ENCODE measurements at regions not wholly inside any gene's neighbourhood (a gene's known extent, or its start where the extent isn't known, plus 50 kb on each side); places are given as distances from the start of the nearest gene placed in this dataset.

DNA sequence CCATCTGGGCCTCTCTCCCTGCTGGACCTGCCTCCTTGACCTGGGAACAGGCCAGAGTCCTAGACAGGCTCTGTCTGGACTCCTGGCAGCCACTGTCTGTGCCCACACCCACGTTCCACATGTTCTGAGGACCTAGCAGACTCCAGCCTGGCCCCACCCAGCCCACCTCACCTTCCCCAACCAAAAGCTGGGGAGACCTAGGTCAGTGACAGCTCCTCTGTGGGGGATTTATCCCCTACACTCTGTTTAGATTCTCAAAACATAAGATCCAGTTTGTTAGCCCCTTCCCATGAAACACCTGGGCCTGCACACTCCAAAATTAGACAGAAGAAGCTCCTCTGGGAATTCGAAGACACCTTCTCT is 59.8 kb upstream of the ADAMTS2 start:
- DNase-seq (ENCODE audit: low read depth, low spot score) (no peak), FAIRE-seq (no peak)
- CTCF ChIA-PET = no interaction called here
- Histone ChIP-seq H3K79me2 (ENCODE audit: control insufficient read depth, insufficient read depth, low read length) (no peaks in the 10 kb centered on the region), H3K4me1 (ENCODE audit: control insufficient read depth, extremely low read depth, insufficient read depth, low read length) (no peaks in the 10 kb centered on the region), H3K4me3 (replicated peaks in 1 of 3; ENCODE audit: insufficient read depth in 1 of 3, low read depth in 1 of 3, low read length in 3 of 3) (no peak overlapping the region), H3K9ac (replicated peaks; ENCODE audit: extremely low read depth, insufficient read depth, low read length) (no peak overlapping the region), H3K27ac (ENCODE audit: insufficient read depth, low read depth, low read length) (no peak overlapping the region), H3K9me3 (replicated peaks; ENCODE audit: control insufficient read depth, insufficient read depth, low read length) (peaks cover 11% of the 10 kb centered on the region), H3K27me3 (ENCODE audit: control insufficient read depth in 2 of 2, insufficient read depth in 2 of 2, low read length in 2 of 2) (no peaks in the 10 kb centered on the region), H4K20me1 (replicated peaks; ENCODE audit: control insufficient read depth, extremely low read depth, insufficient read depth, low read length) (no peaks in the 10 kb centered on the region), H3K4me2 (ENCODE audit: insufficient read depth, low read length) (no peak overlapping the region), H3K9me1 (replicated peaks; ENCODE audit: control insufficient read depth, extremely low read depth, insufficient read depth, low read length) (no peaks in the 10 kb centered on the region), H3K36me3 (ENCODE audit: control insufficient read depth in 2 of 2, extremely low read depth in 1 of 2, insufficient read depth in 2 of 2, low read length in 2 of 2) (no peaks in the 10 kb centered on the region), H2AFZ (ENCODE audit: low read depth, low read length) (no peak overlapping the region)
- intact Hi-C loops (cut with micrococcal nuclease) = no loop called here
- POLR2A ChIA-PET = no interaction called here
- TF ChIP-seq CTCF (IDR thresholded peaks at IDR 0.05; ENCODE audit: extremely low read depth in 1 of 2, insufficient read depth in 1 of 2, low read depth in 1 of 2, low read length in 2 of 2) (no peak), EZH2 (IDR thresholded peaks at IDR 0.05; ENCODE audit: borderline replicate concordance, low read depth, low read length, severe bottlenecking) (no peak), POLR2AphosphoS5 (IDR thresholded peaks at IDR 0.05; ENCODE audit: insufficient read depth, low read depth, low read length) (no peak), JUN (IDR thresholded peaks at IDR 0.05; ENCODE audit: borderline replicate concordance, insufficient read depth, insufficient read length, low read depth) (no peak), MYC (IDR thresholded peaks at IDR 0.05; ENCODE audit: low read depth, low read length) (no peak), GATA2 (IDR thresholded peaks at IDR 0.05; ENCODE audit: insufficient read depth, insufficient read length, low read depth, low read length) (no peak), POLR2A (IDR thresholded peaks at IDR 0.05; ENCODE audit: low read depth, low read length) (no peak)
- TF ChIP-seq, protein P1, sequence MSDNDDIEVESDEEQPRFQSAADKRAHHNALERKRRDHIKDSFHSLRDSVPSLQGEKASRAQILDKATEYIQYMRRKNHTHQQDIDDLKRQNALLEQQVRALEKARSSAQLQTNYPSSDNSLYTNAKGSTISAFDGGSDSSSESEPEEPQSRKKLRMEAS (IDR thresholded peaks at IDR 0.05; ENCODE audit: insufficient read depth, insufficient read length) = no peak
- dilution Hi-C loops (cut with MboI; ENCODE audit: extremely low pct_ligation_motif_present, low sequenced_read_pairs) = no loop called here
- BruUV-seq (replicated peaks) = no TSS peak

All from endothelial cell of umbilical vein (primary cell).